OCI-LY1 (cell line): ENCODE measurements at regions not wholly inside any gene's neighbourhood (a gene's known extent, or its start where the extent isn't known, plus 50 kb on each side); places are given as distances from the start of the nearest gene placed in this dataset.

Source experiments
- H2AFZ ChIP-seq: fragments of 200-600 bp; sonication (generic), shearing (Covaris generic); 2 replicates; pipeline ENCODE4 v1.6.0; 2014; ENCODE audit warnings: antibody characterized with exemption, mild to moderate bottlenecking, low read length
- H3F3A ChIP-seq: fragments of 200-600 bp; sonication (generic), shearing (Covaris generic); 2 replicates; pipeline ENCODE4 v1.6.0; 2014; ENCODE audit warnings: mild to moderate bottlenecking, antibody characterized with exemption, low read length, moderate library complexity; ENCODE audit not compliant: insufficient read depth
- H3K27ac ChIP-seq: fragments of 200-600 bp; sonication (generic); 2 replicates; pipeline ENCODE4 v1.5.1; 2014; ENCODE audit warnings: low read length, mixed run types, mild to moderate bottlenecking, low read depth; ENCODE audit not compliant: poor library complexity, severe bottlenecking
- H3K27me3 ChIP-seq: fragments of 200-600 bp; sonication (generic); 2 replicates; pipeline ENCODE4 v1.6.0; 2014; ENCODE audit warnings: antibody characterized with exemption, mild to moderate bottlenecking, low read length, moderate library complexity; ENCODE audit not compliant: insufficient read depth
- H3K36me3 ChIP-seq: fragments of 200-600 bp; sonication (generic); 2 replicates; pipeline ENCODE4 v1.6.1; 2014; ENCODE audit warnings: mild to moderate bottlenecking, antibody characterized with exemption, low read length, moderate library complexity, mixed read lengths; ENCODE audit not compliant: insufficient read depth
- H3K4me1 ChIP-seq: fragments of 200-600 bp; sonication (generic); 2 replicates; pipeline ENCODE4 v1.5.1; 2014; ENCODE audit warnings: mild to moderate bottlenecking, low read length, moderate library complexity; ENCODE audit not compliant: insufficient read depth, severe bottlenecking
- H3K4me2 ChIP-seq: fragments of 200-600 bp; sonication (generic), shearing (Covaris generic); 2 replicates; pipeline ENCODE4 v1.6.1; 2014; ENCODE audit warnings: low read length
- H3K4me3 ChIP-seq: fragments of 200-600 bp; sonication (generic); 2 replicates; pipeline ENCODE4 v1.5.1; 2014; ENCODE audit warnings: low read length, low read depth, mild to moderate bottlenecking, mixed read lengths; ENCODE audit not compliant: poor library complexity, severe bottlenecking
- H3K79me2 ChIP-seq: fragments of 200-600 bp; shearing (Covaris generic); 2 replicates; pipeline ENCODE4 v1.6.1; 2016; ENCODE audit warnings: mixed run types, low read length, mixed read lengths; ENCODE audit not compliant: insufficient read depth
- H3K9ac ChIP-seq: fragments of 200-600 bp; sonication (generic), shearing (Covaris generic); 2 replicates; pipeline ENCODE4 v1.6.1; 2014; ENCODE audit warnings: mild to moderate bottlenecking, low read length, mixed read lengths
- H3K9me2 ChIP-seq: fragments of 200-600 bp; sonication (generic), shearing (Covaris generic); 2 replicates; pipeline ENCODE4 v1.6.1; 2014; ENCODE audit warnings: low read depth, mild to moderate bottlenecking, low read length, mixed read lengths
- H3K9me3 ChIP-seq: fragments of 200-600 bp; shearing (Covaris generic); 2 replicates; pipeline ENCODE4 v1.6.1; 2014; ENCODE audit warnings: low read length, mixed read lengths
- H4K20me1 ChIP-seq: fragments of 200-600 bp; sonication (generic), shearing (Covaris generic); 2 replicates; pipeline ENCODE4 v1.6.0; 2016; ENCODE audit warnings: mild to moderate bottlenecking, low read length; ENCODE audit not compliant: insufficient read depth
- EZH2 ChIP-seq: fragments of 200-600 bp; sonication (generic), shearing (Covaris generic); IDR thresholded peaks from 2 replicates; pipeline ENCODE4 v1.8.0; 2017; ENCODE audit warnings: borderline replicate concordance, mixed run types, mild to moderate bottlenecking, antibody characterized with exemption, low read length, moderate library complexity, mixed read lengths
- TF ChIP-seq, protein P1 (sequence below): fragments of 200-600 bp; sonication (generic), shearing (Covaris generic); IDR thresholded peaks from 2 replicates; pipeline ENCODE4 v1.5.1; 2017; ENCODE audit warnings: mild to moderate bottlenecking, antibody characterized with exemption, low read length, moderate library complexity, mixed read lengths

GRCh38 chr14:42460673-42461072, 854.0 kb downstream of the LRFN5 start:
- Histone ChIP-seq H3K36me3 (no peaks in the 10 kb centered on the region), H4K20me1 (no peaks in the 10 kb centered on the region), H3F3A (no peaks in the 10 kb centered on the region), H2AFZ (no peak overlapping the region), H3K9me3 (no peaks in the 10 kb centered on the region), H3K27ac (no peak overlapping the region), H3K4me2 (no peak overlapping the region), H3K9me2 (no peaks in the 10 kb centered on the region), H3K9ac (no peak overlapping the region), H3K4me1 (no peaks in the 10 kb centered on the region), H3K27me3 (no peaks in the 10 kb centered on the region), H3K4me3 (no peak overlapping the region), H3K79me2 (no peaks in the 10 kb centered on the region)
- no peak for TF ChIP-seq EZH2
- TF ChIP-seq, protein P1, sequence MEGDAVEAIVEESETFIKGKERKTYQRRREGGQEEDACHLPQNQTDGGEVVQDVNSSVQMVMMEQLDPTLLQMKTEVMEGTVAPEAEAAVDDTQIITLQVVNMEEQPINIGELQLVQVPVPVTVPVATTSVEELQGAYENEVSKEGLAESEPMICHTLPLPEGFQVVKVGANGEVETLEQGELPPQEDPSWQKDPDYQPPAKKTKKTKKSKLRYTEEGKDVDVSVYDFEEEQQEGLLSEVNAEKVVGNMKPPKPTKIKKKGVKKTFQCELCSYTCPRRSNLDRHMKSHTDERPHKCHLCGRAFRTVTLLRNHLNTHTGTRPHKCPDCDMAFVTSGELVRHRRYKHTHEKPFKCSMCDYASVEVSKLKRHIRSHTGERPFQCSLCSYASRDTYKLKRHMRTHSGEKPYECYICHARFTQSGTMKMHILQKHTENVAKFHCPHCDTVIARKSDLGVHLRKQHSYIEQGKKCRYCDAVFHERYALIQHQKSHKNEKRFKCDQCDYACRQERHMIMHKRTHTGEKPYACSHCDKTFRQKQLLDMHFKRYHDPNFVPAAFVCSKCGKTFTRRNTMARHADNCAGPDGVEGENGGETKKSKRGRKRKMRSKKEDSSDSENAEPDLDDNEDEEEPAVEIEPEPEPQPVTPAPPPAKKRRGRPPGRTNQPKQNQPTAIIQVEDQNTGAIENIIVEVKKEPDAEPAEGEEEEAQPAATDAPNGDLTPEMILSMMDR, result no peak

DNA sequence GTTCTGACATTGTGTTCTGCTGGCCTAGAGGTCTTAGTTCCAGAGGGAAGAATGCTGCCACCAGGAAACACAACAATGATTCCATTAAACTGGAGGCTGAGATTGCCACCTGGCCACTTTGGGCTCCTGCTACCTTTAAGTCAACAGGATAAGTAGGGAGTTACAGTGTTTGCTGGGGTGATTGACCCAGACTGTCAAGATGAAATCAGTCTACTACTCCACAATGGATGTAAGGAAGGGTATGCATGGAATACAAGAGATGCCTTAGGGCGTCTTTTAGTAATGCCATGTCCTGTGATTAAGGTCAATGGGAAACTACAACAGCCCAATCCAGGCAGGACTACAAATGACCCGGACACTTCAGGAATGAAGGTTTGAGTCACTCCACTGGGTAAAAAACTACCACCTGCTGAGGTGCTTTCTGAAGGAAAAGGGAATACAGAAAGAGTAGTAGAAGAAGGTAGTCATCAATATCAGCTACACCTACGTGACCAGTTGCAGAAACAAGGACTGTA, 852.6 kb downstream of the LRFN5 start:
- TF ChIP-seq EZH2, result no peak
- TF ChIP-seq, protein P1, result no peak
- no peak overlapping the region for H2AFZ ChIP-seq
- H3K4me3 ChIP-seq, result no peak overlapping the region
- no peak overlapping the region for H3K9ac ChIP-seq
- no peaks in the 10 kb centered on the region for H3F3A ChIP-seq
- no peaks in the 10 kb centered on the region for H3K4me1 ChIP-seq
- no peak overlapping the region for H3K4me2 ChIP-seq
- no peaks in the 10 kb centered on the region for H3K9me3 ChIP-seq
- H3K79me2 ChIP-seq, result no peaks in the 10 kb centered on the region
- no peak overlapping the region for H3K27ac ChIP-seq
- no peaks in the 10 kb centered on the region for H3K27me3 ChIP-seq
- no peaks in the 10 kb centered on the region for H3K36me3 ChIP-seq
- no peaks in the 10 kb centered on the region for H3K9me2 ChIP-seq
- H4K20me1 ChIP-seq, result no peaks in the 10 kb centered on the region

DNA sequence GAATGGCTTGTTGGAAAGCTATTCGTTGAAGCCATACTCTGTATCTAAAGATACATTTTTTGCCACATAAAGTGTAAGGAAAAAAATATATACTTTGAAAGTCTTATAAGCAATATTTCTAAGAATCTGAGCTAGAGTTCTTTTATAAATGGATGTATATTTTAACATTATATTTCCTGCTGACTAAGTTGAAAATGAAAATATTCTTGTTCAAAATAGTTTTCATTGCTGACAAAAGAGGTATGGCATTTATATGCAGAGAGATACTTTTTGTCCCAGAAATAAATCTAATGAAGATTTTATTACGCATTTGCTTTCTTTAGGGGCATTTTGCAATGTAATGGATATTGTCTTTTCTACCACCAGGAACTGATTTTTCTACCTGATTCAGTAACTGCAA, 834.9 kb downstream of the LRFN5 start:
- Histone ChIP-seq H3K9ac (no peak overlapping the region), H3K36me3 (no peaks in the 10 kb centered on the region), H3K4me1 (peaks cover 7% of the 10 kb centered on the region), H3K9me2 (no peaks in the 10 kb centered on the region), H3K27me3 (no peaks in the 10 kb centered on the region), H3K27ac (no peak overlapping the region), H3K9me3 (no peaks in the 10 kb centered on the region), H4K20me1 (no peaks in the 10 kb centered on the region), H3F3A (no peaks in the 10 kb centered on the region), H3K4me3 (no peak overlapping the region), H3K79me2 (no peaks in the 10 kb centered on the region), H2AFZ (no peak overlapping the region), H3K4me2 (no peak overlapping the region)
- TF ChIP-seq EZH2, result no peak
- TF ChIP-seq, protein P1, result no peak
